GM18519 (cell line): ENCODE measurements at regions not wholly inside any gene's neighbourhood (a gene's known extent, or its start where the extent isn't known, plus 50 kb on each side); places are given as distances from the start of the nearest gene placed in this dataset.

ENCODE experiments used
- ATAC-seq: cut with Tn5 transposase; IDR thresholded peaks from one replicate; pipeline ENCODE4 v1.9.1; 2021; ENCODE audit warnings: mild to moderate bottlenecking, moderate library complexity; ENCODE audit not compliant: unreplicated experiment, low FRiP score

DNA sequence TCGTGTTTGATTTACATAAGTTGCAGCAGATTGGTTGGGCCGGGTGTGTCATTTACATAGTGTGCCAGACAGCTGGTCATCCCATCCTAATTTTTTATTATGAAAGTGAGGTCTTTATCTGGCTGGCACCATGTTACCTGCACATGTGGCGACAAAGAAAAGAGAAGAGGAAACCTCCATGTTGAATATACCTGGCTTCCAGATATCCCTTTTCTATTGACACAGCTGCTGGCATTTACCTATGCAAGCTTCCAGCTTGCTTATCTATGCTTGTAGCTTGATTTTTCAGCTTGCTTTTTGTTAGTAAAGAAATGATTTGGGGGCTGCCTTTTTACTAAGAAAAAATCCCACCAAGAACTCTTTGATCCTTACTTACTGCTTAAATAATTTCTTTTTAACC lies 681.3 kb upstream of the SLITRK1 start:
- ATAC-seq = no peak

DNA sequence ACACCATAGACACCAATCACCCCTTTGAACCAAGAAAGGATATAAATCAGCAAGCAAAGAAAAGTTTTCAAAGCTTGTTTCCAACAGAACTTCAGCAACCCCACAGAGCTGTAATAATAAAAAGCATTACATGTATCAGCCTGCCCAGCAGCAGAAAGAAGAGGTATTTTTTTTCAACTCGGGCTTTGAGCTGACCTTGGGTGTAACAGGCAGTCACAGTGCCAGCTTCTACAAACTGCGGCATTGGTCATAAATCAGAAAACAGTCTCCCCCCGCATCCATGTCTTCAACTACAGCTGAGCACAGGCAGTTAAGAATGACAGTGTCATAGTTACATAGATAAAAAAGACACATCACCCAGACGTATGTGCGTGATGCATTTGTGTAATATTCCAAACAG lies 671.0 kb upstream of the SLITRK1 start:
- no peak for ATAC-seq

DNA sequence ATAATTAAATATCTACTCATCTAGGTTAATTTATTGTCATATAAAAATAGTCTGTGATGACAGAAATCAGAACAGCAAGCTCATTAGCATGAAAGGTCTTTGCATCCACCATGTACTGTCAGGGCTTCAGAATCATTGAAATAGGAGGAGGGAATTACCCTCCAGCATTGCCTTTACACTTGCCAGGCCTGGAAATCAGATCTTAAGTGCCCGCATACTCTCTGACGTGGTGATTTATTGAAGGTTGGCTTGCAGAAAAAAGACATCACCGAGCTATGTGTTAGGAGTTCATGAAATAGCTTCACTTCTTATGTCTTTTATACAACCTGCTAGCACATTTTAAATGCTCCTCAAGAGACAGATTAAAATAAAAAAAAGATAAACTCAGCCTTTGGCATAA lies 661.7 kb upstream of the SLITRK1 start:
- ATAC-seq = no peak

DNA sequence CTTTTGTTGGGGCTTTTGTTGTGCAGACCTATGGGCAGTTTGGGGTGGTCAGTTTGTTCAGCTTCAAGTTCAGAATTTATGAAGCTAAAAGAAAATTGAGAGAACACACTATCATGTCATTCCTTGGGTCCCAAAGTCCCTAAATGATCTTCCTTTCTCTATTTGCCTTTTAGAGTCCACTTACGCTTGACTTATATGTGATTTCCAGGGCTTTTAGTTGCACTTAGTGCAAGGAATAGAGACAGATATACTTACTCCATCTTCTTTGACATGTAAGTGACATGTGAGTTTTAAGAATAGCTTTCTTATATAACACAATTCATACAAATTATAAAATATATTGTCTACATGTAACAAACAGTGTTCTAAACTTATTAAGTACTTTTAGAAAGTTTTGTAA lies 660.1 kb upstream of the SLITRK1 start:
- ATAC-seq = no peak

DNA sequence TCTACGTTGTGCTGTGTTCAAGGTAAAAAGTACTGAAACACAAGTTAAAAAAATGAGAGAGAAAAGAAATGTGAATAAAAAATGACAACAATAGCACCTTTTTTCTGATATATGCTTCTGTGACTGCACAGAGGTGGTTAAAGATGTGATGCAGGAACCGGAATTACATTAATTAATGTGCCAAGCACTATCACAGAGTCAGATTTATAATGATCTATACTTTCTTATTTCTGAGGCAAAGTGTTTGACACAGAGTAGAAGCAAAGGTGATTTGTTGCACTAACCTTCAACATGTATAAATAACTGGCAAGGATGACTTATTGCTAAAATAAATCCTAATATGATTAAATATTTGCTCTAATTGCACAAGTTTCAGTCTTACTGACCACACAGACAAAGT lies 654.6 kb upstream of the SLITRK1 start:
- ATAC-seq = no peak

DNA sequence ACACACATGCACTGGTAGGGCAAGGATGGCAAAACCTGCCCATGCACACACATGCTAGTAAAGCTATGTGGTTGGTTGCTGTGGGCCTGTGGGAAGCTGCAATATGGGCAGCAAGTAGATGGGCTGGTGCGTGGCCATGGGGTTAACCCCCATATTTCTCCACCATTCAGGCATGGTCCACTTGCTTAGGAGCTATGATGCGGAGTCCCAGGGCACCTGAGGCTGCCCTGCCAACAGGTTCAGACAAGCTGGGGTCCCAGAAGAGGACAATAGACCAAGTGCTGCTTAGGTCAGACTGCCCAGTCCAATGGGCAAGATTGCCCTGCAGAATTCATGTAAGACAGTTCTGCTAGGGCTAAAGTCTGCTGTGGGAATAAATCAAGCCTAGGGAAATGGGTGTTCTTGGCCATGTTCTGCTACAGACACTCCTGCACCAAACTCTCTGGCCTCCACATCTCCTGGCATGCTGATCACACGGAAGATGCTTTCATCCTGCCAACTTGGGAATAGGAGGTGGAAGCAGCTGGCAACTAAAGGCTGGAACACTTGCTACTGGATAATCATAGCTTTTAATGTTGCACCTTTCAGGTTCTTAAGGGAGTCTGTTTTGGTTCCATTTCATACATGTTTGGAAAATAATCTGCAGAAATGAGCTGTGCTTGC lies 646.3 kb upstream of the SLITRK1 start:
- no peak for ATAC-seq

DNA sequence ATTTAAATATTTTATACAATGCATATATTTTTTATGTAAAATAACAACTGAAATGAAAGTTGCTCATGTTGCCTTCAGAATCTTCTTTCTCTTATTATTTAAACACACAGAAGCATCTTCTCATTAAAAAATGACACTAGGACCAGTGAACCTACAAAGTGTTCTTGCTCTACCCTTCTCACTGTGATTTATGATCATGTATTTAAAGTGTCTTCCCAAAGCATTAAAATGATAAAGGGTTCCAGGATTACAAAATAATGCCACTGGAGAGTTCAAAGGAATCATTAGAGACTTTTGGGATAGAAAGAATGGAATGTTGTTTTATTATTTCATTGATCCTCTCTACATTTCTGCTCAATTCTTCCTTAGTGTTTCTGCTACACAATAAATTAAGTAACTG lies 643.6 kb upstream of the SLITRK1 start:
- no peak for ATAC-seq

DNA sequence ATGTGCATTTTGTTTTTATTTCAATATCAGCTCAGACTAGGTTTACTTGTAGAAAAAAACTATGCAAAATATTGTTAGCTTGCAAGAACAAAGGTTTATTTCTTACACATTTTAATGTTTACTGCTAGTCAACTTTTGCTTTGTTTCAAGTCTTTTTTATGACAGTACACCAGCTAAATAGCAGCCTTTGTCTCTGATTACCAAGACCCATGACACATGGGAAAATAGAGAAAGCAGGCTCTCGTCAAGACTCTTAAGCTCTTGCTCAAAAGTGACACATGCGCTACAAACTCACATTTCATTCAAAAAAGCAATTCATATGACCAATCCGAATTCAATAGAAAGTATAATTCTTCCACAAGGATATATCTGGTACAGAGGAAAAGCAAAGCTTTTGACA lies 642.3 kb upstream of the SLITRK1 start:
- ATAC-seq = no peak

DNA sequence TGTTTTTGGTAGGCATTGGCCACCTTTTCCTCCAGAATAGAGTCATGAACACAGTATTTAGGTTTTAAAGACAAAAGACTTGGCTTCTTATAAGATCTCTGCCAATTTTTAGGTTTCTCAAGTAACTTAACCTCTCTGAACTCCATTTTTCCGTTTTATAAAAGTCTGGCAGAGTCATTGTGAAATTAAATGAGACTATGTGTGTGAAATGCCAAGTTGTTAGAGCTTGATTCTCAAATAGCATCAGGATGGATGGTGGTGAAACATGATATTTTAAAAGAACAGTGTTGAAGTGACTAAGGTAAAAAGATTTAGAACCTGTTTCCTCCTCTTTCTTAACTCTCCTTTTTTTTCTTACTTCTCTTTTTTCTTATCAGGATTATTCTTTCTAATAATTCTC lies 617.7 kb upstream of the SLITRK1 start:
- ATAC-seq = no peak

DNA sequence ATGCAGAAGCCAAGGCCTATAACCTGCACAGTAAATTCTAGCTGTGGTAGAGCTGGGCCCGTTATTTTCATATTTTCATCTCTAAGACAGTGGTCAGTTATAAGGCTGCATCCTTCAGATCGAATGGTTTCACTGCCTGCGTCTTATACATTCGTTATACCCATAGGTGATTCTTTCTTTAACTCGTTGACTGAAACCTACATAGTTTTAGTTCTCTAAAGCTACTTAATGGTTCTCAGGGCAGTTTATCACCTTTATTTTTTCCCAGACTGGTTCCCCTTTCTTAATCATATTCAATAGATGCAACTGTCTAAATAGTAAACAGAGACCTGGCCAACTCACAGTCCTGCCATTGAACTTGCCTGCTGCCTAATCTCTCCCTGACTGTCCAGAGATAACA lies 615.3 kb upstream of the SLITRK1 start:
- no peak for ATAC-seq

DNA sequence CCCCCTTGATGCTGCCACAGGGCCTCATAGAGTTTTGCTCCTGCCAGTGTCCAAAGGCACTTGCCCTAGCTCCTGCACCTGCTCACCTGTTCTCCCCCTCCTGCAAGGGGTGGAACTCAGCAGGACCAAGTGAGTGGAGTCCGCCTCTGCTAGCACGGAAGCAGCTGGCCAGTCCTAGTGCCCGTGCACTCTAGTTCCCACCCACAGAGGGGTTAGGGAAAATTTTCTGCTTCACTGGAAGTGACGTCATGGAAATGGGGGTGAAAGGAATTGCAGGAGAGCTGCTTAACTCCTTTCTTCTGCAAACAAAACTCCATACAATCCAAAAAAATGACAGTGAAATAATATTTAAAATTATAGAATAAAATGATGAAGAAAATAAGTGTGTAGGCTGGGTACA lies 609.7 kb upstream of the SLITRK1 start:
- no peak for ATAC-seq

DNA sequence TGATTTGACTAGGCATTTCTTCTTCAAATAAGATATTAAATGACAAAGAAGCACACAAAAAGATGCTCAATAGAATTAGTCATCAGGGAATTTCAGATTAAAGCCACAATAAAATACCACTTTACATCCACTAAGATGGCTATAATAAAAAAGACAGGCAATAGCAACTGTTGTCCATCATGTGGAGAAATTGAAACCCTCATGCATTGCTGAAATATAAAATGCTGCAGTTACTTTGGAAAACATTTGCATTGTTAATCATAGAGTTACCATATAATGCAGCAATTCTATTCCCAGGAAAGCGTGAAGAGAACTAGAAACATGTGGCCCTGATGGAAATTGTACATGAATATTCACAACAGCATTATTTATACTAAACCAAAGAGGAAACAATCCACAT lies 605.5 kb upstream of the SLITRK1 start:
- ATAC-seq = no peak

DNA sequence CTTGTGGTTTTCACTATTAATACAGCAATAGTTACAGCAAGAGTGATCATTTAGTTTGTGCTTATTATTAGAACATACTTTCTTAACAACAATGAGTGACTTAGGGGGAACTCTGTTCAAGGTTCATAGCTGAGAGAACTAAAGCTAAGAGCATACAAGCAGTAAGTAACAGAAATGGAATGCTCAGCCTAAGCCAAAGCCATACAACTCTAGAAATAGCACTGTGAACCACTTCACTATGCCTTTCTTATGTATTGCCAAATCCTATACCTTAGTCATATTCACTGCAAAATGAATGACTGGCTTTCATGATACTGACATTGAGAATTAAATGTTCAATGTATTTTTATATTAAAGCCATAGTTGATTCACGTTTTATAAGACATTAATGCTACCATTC lies 599.7 kb upstream of the SLITRK1 start:
- ATAC-seq = no peak

DNA sequence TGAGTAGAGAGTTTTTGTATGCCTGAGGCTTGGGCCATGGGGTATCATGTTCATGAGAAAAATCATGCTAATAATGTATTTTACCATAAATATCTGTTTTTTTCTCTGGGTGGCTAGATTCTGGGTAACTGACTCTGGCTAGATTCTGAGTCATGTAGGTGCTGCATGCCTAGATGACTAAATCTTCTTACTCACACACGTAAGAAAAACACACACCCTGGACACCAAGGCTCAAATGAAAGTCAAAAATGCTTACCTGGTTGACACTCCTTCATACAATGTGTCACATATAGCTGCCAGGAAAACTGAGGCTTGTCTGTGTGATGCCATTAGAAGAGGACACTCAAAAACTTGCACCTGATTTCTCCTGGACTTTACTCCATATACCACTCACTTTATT lies 597.4 kb upstream of the SLITRK1 start:
- no peak for ATAC-seq

DNA sequence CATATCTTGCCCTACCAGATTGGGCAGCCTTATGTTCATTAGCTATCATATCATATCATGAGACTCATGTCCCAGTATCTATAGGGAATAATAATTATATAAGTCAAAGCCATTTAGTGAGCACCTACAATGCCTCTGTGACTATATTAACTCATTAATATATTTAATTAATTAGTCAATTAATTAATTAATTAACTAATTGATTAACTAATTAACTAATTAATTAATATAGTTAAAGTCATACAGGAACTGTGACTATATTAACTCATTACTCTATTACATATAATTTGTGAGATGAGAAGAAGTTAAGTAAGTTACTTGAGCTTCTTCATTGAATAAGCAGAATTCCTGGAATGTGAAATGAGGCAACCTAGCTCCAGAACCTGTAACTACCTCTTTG lies 588.3 kb upstream of the SLITRK1 start:
- no peak for ATAC-seq

DNA sequence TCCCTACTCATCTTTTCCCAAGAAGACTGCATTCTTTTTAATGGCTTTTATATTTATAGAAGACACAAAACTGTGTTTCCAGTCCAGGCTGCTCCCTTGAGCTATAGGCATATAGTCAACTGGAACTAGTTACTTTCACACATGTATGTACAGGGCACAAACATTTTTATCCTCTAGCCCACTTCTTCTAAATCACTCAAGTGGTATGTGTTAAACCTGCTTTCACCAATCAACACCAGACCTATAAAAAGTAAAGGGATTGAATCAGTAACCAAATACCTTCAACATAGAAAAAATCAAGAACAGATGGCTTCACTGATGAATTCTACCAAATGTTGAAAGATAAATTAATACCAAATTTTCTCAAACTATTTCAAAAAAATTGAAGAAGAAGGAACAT lies 584.2 kb upstream of the SLITRK1 start:
- no peak for ATAC-seq

DNA sequence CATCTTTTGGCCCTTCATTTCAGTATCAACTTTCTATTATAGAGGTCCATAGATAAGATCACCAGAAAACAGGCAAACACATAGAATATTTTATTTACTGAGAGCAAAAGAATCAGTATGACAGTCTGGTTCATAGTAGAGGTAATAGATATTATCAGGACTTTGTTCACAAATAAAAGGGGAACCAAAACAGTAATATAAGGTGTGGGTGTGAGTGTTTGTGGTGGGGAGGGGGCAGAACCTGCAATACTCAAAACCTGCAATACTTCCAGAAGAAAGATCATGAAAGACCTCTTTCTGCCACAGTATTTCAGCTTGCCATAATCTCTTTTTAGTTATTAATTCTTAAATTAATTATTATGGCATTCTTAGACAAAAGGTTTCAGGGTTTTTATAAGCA lies 578.7 kb upstream of the SLITRK1 start:
- no peak for ATAC-seq

DNA sequence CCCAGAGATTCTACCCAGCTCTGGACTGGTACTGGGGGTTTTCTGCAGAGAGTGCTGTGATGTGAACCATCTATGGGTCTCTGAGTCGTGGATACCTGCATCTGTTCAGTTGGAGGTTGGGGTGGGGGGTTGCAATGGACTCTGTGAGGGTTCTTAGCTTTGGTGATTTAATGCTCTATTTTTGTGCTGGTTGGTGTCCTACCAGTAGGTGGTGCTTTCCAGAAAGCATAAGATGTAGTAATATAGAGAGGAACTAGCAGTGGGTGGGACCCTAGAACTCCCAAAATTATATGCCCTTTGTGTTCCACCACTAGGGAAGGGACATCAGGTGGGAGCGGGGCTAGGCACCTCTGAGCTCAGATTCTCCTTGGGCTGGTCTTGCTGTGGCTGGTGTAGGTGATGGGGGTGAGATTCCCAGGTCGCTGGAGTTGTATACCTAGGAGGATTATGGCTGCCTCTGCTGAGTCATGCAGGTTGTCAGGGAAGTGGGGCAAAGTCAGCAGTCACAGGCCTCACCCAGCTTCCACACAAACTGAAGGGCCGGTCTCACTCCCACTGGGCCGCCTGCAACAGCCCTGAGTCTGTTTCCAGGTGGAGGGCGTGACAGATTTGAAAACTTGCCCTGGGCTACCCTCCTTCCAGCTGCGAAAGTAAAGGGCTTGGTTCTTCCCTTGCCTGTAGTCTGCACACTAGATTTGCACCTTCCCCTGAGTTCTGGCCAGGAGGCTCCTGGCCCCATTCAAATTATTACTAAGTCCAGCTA lies 573.0 kb upstream of the SLITRK1 start:
- ATAC-seq = no peak

DNA sequence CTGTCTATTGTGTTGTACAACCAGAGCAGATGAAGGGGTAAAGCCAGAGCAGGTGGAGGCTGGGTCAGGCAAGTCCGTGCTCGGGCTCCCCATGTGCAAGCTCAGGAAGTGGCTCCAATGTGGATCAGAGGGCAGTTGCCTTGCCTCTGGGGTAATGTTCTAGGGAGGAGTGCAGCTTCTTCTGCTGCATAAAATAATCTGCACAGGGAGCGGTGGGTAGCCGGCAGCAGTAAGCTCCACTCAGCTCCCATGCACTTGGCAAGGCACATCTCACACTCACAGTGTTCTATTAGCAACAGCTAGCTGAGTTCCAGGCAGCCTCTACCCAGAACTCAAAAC lies 565.3 kb upstream of the SLITRK1 start:
- ATAC-seq = no peak

DNA sequence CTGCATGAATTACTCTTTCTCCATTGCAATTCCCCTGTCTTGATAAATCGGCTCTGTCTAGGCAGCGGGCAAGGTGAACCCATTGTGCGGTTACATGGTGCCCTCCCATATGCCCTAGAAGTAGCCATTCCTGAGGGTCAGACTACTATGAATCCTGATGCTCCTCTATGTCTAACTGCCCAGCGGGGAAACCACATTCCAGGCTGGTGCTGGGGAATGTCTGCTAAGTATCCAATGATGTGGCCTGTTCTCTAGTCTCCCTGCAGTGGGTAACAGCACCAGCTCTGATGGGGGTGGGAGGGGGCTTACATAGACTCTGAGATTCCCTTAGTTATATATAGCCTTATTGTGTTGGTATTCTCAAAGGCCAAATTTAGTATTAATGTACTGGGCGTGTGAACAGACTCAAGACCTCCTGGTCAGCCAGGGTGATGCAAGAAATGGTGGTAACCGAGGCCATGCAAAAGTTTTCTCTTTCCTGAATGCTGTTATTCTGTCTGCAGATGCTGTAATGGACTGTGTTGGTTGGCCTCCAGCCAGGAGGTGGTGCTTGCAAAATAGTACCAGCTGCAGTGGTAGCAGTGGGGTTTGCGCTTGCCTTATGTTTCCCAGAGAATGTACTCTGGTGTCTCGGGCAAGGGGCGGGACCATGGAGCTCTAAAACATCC lies 564.8 kb upstream of the SLITRK1 start:
- ATAC-seq = no peak

DNA sequence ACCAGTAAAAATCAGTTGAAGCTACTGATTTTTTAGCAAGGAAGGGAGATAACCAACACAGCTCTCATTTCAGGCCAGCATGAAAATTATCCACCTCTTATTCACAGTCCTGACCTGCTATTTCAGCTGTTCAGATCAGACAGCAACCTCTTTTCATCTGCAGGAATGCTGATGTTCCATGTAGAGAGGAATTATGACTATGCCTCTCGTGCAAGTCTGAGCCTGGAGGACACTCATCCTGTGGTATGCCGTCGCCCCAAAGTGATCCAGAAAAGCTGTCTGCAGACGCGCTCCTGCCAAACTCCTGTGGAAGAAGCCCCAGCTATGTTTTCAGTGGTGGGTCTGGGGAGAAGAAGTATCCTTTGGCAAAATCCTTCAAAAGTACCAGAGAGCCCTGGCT lies 563.5 kb upstream of the SLITRK1 start:
- ATAC-seq = no peak

DNA sequence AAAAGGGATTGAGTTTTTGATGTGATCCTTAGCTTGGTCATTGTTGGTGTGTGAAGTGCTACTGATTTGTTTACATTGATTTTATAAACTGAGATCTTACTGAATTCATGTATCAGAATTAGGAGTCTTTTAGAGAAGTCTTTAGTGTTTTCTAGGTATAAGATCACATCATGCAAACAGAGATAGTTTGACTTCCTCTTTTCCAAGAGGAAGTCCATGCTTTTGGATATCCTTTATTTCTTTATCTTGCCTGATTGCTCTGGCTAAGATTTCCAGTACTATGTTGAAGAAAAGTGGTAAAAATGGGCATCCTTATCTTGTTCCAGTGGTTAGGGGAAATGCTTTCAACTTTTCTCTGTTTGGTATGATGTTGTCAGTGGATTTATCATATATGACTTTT lies 561.2 kb upstream of the SLITRK1 start:
- no peak for ATAC-seq
